ENCODE measurements at regions not wholly inside any gene's neighbourhood (a gene's known extent, or its start where the extent isn't known, plus 50 kb on each side); places are given as distances from the start of the nearest gene placed in this dataset.
"Not testable (repeated sequence)": the region's sequence is repeated elsewhere in the genome, so short reads cannot be mapped to it uniquely, and the experiment has no call there.

GRCh38 chr12:73225941-73226340 lies 953.8 kb downstream of the TRHDE start:
- H3K4me1 Mint-ChIP-seq (ENCODE audit: low read depth): peaks cover 3% of the 10 kb centered on the region
- no peak for DNase-seq (ENCODE audit: low spot score, unreplicated experiment)
- no peaks in the 10 kb centered on the region for H3K9me3 Mint-ChIP-seq (ENCODE audit: low read depth)
- no peak overlapping the region for H3K4me3 Mint-ChIP-seq (ENCODE audit: low read depth)
- H3K27ac Mint-ChIP-seq: no peak overlapping the region
- no peaks in the 10 kb centered on the region for H3K36me3 Mint-ChIP-seq (ENCODE audit: insufficient read depth)
- H3K27me3 Mint-ChIP-seq: no peaks in the 10 kb centered on the region
- TF ChIP-seq CTCF (IDR thresholded peaks at IDR 0.05; ENCODE audit: unreplicated experiment): no peak

GRCh38 chr12:73226593-73226992 lies 954.4 kb downstream of the TRHDE start:
- no peak for TF ChIP-seq CTCF (IDR thresholded peaks at IDR 0.05; ENCODE audit: unreplicated experiment)
- Mint-ChIP-seq H3K27me3 (no peaks in the 10 kb centered on the region), H3K4me3 (ENCODE audit: low read depth) (no peak overlapping the region), H3K36me3 (ENCODE audit: insufficient read depth) (no peaks in the 10 kb centered on the region), H3K27ac (no peak overlapping the region), H3K9me3 (ENCODE audit: low read depth) (no peaks in the 10 kb centered on the region), H3K4me1 (ENCODE audit: low read depth) (peaks cover 3% of the 10 kb centered on the region)
- no peak for DNase-seq (ENCODE audit: low spot score, unreplicated experiment)

GRCh38 chr12:73228828-73229227 lies 956.7 kb downstream of the TRHDE start:
- H3K9me3 Mint-ChIP-seq (ENCODE audit: low read depth); H3K4me1 Mint-ChIP-seq (ENCODE audit: low read depth); H3K27ac Mint-ChIP-seq; H3K36me3 Mint-ChIP-seq (ENCODE audit: insufficient read depth); DNase-seq (ENCODE audit: low spot score, unreplicated experiment); H3K27me3 Mint-ChIP-seq; H3K4me3 Mint-ChIP-seq (ENCODE audit: low read depth): not testable (repeated sequence)

GRCh38 chr12:73235387-73235786 lies 963.2 kb downstream of the TRHDE start:
- no peaks in the 10 kb centered on the region for H3K27me3 Mint-ChIP-seq
- H3K27ac Mint-ChIP-seq: no peak overlapping the region
- no peak for TF ChIP-seq CTCF (IDR thresholded peaks at IDR 0.05; ENCODE audit: unreplicated experiment)
- H3K4me1 Mint-ChIP-seq (ENCODE audit: low read depth): no peaks in the 10 kb centered on the region
- H3K9me3 Mint-ChIP-seq (ENCODE audit: low read depth): peaks cover 13% of the 10 kb centered on the region
- no peaks in the 10 kb centered on the region for H3K36me3 Mint-ChIP-seq (ENCODE audit: insufficient read depth)
- H3K4me3 Mint-ChIP-seq (ENCODE audit: low read depth): no peak overlapping the region
- DNase-seq (ENCODE audit: low spot score, unreplicated experiment): no peak

- H3K9me3 Mint-ChIP-seq (ENCODE audit: low read depth): peaks cover 4% of the 10 kb centered on the region
- no peaks in the 10 kb centered on the region for H3K27me3 Mint-ChIP-seq
- no peak for TF ChIP-seq CTCF (IDR thresholded peaks at IDR 0.05; ENCODE audit: unreplicated experiment)
- H3K4me3 Mint-ChIP-seq (ENCODE audit: low read depth): no peak overlapping the region
- H3K36me3 Mint-ChIP-seq (ENCODE audit: insufficient read depth): no peaks in the 10 kb centered on the region
- no peaks in the 10 kb centered on the region for H3K4me1 Mint-ChIP-seq (ENCODE audit: low read depth)
- no peak for DNase-seq (ENCODE audit: low spot score, unreplicated experiment)
- no peak overlapping the region for H3K27ac Mint-ChIP-seq
These were observed 967.9 kb downstream of the TRHDE start for GRCh38 chr12:73240110-73240509.

- Mint-ChIP-seq H3K27me3 (no peaks in the 10 kb centered on the region), H3K27ac (no peak overlapping the region), H3K4me1 (ENCODE audit: low read depth) (peaks cover 12% of the 10 kb centered on the region), H3K36me3 (ENCODE audit: insufficient read depth) (no peaks in the 10 kb centered on the region), H3K9me3 (ENCODE audit: low read depth) (peaks cover 4% of the 10 kb centered on the region), H3K4me3 (ENCODE audit: low read depth) (no peak overlapping the region)
- no peak for TF ChIP-seq CTCF (IDR thresholded peaks at IDR 0.05; ENCODE audit: unreplicated experiment)
- no peak for DNase-seq (ENCODE audit: low spot score, unreplicated experiment)
These were observed 990.7 kb downstream of the TRHDE start for GRCh38 chr12:73262788-73263381.

Data from progenitor cell of endocrine pancreas (in vitro differentiated cells).